NCI-H2171 treated with DMSO at 0.1 percent for 48 hours (cell line): ENCODE measurements at regions not wholly inside any gene's neighbourhood (a gene's known extent, or its start where the extent isn't known, plus 50 kb on each side); places are given as distances from the start of the nearest gene placed in this dataset.

Experiments
- DNase-seq: peaks from one replicate; lab custom pipeline; 2025; lab: John Stamatoyannopoulos, UW

DNA sequence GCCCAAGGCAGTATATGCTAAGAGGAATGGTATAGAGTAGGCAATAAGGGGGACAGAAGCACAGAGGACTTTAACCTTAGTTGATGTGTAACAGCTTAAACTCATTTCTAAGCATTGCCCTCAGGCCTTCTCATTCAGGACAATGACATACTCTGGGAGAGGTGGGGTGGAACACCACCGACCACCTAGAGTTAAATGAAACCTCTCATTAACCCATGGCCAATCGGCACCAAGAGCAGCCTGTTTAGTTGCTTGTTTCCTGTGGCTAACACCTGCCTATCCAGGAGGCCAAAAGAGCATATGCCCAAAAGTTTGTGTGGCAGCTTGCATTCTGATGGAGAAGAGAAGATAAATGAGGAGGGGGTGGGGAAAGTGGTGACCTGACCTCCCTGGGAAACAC lies 50.0 kb downstream of the PABIR2 start:
- DNase-seq = no peak

DNA sequence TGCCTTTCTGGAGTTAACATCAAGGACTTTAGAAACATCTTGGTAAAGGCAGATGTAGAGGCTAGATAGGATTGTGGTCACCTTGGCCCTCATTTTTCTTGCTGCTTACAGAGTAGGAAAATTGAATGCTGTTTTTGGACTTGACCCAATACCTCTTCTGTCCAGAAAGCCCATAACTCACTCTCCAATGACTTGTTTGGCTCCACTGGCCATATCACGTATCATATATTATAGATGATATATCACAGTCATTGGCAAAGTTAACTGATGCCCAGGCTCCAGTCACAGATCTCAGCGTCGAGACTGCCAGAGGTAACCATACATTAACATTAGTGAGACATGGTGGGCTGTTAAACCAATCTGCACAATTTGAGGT lies 50.6 kb downstream of the PABIR2 start:
- DNase-seq = no peak

- no peak for DNase-seq
These were observed 51.2 kb downstream of the PABIR2 start for GRCh38 chrX:134745636-134746409.

DNA sequence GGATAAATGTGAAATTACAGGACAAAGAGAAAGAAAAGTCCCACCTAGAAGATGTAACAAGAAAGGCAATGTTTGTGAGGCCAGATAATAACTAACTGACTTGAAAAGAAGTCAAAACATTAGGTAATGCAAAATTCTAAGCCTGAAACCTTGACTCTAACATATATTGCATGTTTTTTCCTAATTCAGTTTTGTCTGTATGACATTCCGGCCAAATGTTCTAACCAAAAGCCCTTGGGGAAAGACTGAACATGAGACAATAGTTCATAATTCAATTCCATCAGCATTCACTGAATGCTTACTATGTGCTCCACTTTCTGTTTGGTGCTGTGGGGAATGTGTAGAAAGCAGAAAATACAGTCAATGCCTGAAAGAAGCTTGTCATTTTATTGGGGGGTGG lies 53.9 kb downstream of the PABIR2 start:
- DNase-seq = no peak

- no peak for DNase-seq
These were observed 54.4 kb downstream of the PABIR2 start for GRCh38 chrX:134742573-134742972.

DNA sequence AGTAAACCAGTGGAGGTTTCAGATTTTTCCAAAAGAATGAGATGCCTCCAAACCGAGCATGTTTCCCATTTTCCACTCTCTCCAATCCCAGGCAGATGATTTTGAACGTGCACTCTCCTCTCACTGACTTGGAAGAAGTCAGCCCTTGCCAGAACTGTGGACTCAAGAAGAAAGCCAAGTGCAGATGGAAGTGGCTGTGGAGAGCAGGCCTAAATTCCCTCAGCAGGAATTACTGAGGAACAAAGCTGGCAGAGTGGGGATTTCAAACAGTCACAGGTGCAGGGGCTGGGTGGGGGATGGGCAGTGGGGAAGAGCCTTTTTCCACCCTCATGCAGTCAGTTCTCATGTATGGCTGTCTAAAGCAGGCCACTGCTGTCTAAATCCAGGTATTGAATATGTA lies 55.3 kb downstream of the PABIR2 start:
- DNase-seq = peak; percentile 29

DNA sequence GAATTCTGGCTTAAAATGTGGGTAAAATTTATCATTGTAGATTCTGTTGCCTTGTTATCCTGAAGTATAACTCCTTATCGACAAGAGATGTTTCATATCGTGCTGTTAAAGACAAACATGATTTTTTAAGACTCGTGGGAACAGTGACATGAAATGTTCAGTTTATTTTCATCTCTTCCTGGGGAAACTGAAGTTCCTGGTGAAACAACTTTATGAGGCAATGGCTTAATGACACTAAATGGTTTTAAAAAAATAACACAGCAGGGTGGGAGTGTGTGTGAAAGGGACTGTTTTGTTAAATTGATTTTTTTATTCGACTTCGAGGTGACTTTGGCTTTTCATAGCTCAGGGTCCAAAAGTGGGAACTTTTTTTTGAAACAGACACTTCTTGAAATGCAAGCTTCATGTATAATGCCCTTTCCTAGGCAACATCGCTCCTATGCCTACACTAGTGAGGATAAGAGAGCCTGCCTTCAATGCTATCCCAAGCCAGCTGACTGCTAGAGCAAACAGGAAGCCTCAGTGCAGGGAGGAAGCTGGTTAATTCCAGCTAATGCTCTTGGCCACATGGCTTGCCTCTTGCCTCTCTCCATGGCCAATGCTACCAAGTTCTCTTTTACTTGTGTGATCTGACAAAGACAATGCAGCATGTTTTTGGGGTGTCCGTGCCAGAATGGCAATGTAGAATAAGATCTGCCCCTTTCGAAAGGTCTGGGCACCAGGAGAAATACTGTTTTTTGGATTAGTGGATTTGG lies 57.8 kb downstream of the PABIR2 start:
- no peak for DNase-seq

DNA sequence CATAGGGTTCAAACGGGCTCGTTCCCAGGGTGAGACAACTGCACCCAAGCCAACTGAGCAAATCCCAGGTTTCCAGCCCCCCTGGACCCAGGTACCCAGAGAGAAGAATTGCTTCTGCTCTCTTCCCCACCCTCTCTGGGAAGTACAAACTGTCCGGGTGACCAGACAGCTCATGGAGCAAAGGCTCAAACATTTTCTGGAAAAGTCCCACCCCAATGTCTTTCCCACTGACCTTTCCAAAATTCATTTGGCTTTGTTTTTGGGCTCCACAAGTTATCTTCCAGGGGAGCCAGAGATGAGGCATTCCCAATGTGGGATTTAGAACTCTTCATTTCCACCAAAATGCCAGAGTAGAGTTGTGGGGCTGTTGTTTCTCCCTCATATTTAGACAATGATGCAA lies 58.6 kb downstream of the PABIR2 start:
- DNase-seq = no peak

GRCh38 chrX:134737721-134738369 lies 59.2 kb downstream of the PABIR2 start:
- no peak for DNase-seq

DNA sequence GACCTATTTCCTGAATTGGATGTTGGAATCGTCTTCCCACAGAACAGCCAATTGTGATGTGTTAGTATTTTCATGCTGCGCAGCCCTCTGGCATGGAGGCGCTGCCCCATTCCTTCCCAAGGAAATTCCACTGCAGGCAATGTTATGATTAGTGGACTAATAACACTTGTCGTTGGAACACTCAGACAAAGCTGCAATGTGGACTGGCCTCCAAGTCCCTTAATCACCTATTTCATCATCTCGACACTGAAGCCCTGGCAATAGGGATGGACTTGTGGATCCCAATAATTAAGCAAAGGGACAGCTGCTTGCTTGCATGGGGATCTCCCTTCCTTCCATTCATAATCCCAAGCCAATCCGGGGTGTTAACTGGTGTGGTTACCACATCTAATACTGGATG lies 59.9 kb downstream of the PABIR2 start:
- DNase-seq = no peak

- no peak for DNase-seq
These were observed 60.6 kb downstream of the PABIR2 start for GRCh38 chrX:134736356-134736755.

DNA sequence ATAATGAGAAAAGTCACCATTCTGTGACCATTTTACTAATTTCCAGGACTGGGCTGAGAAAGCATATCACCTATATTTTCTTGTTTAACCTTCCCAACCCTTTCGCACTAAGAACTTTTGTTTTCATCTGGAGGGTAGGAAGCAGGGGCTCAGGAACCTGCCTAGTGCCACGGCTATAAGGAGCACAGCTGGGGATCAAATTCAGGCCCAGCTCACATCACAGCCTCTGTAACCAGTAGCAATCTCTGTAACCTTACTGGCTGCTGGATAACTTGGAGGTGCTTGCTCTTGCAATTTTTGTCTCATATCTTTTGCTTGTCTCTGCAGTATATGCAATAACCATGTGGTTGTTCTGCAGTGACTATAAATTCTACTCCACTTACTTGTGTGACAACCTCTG lies 62.0 kb downstream of the PABIR2 start:
- no peak for DNase-seq

DNA sequence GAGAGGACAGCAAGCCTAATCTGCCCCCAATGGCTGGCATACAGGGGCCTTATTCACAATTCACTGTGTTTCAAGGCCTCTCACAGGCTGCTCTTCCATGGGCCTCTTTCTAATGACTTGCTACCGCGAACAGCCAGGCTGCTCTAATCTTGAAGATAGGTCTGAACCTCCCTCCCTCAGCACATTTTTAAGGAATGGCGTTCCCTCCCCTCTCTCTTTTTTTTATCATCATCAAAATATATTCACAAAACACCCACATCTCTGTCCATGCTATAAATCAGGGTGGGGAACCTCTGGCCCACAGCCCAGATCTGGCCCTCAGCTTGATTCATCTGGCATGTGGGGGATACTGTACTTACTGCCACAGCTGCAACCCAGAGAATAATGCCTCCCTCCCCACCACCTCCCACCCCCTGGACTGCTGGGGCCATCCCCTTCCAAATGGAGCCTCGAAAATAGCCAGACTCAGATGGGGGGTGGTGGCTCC lies 62.5 kb downstream of the PABIR2 start:
- DNase-seq = no peak

DNA sequence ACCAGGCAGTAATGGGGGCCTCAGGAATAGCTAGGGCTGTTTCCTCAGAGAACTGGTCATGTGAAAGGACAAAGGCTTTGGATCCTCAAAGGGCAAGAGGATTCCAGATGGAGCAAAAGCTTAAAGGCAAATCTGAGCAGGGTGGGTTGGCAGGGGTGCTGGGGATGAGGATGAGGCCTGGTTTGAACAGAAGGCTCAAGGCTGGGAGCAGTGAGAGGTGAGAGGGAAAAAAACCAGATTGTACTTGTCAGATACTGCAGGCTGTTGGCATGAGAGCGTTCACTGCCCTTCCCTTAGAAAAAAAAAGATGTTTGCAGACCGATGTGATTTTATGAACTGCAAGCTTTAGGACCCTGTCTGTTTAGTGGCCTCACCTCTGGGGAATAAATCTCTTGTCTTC lies 63.4 kb downstream of the PABIR2 start:
- peak; percentile 17 for DNase-seq

DNA sequence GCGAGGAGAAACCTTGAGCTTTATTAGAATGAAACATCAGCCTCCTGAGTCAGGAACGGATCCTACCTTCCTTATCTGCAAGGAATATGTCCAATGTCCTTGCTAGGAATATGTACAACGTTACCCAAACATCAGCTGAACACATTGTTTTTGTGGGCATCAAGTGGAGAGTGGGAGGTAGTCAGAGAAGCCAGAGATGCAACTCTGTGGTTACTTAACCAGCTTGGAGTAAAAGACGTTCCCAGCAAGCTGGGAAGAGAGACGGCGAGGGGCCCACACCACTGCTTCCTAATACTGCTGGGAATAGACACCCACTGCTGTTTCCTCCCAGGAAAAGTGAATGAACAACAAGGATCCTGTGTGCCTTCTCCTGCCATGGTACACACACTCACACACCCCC lies 64.3 kb downstream of the PABIR2 start:
- no peak for DNase-seq

DNA sequence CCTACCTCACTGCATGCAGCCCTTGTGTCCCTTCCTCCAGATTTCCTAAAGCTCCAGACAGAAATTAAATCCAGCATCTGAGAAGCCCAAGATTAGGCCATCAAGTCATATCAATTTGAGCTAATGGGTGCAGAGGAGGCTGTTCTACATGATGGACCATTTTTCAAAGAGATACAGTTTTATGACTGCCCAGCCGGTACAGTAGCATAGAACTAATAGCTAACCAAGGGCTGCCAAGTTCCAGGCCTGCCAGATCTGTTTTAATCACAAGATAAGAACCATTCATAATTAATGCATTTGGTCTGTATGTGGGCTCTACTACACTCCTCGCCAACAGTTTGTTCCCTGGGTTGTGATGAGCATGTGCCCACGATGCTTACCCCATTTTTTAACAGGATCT lies 64.9 kb downstream of the PABIR2 start:
- DNase-seq = no peak

DNA sequence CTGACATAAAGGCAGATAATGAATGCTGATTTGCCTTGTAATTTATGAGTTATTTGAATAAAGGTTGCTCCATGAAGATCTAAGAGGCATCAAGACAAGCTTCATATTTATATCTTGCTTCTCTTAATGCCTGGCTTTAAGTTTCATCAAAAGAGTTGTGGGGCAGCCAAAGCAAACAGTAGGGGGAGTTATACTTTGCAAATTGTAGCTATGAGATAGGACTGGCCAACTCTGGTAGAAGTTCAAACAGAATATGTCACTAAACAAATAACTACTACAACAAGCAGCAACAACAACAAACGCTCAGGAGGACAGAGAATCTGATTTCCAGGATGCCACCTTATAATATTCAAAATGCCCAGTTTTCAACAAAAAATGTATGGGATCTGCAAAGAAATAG lies 69.1 kb upstream of the PLAC1 start:
- no peak for DNase-seq

DNA sequence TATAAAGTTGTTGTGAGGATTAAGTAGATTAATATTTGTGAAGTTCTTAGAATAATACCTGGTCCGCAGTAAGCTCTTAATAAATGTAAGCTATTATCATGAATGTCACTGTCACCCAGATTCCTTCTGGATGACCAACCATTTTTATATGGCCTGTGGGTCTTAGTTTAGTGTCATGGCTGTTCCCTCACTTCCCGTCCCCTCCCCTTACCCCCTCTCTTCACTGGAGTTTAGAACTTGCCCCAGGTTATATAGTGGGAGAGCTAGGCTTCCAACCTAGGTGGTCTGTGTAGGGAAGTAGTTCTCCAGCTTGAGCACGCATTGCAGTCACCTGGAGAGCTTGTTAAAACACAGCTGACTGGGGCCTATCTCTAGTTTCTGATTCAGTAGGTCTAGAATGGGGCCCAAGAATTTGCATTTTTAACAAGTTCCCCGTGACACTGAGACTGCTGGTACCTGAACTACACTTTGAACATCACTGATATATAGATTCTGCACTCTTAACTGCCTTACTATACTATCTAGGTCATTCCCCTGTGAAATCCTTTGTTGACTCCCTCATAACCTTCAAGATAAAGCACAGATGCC lies 66.9 kb upstream of the PLAC1 start:
- DNase-seq = no peak

GRCh38 chrX:134721766-134722532 lies 63.7 kb upstream of the PLAC1 start:
- no peak for DNase-seq

DNA sequence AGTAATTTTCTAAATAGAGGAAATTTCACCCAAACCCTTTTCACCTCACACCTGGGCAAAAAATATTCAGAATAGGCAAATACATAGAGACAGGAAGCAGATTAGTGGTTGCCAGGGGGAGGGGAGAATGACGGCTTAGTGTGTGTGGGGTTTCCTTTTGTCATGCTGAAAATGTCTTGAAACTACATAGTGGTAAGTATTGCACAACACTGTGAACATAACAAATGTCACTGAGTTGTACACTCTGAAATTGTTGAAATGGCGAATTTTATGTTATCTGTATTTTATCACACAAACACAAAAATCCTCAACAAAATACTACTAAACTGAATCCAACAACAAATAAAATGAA lies 60.7 kb upstream of the PLAC1 start:
- DNase-seq = no peak

DNA sequence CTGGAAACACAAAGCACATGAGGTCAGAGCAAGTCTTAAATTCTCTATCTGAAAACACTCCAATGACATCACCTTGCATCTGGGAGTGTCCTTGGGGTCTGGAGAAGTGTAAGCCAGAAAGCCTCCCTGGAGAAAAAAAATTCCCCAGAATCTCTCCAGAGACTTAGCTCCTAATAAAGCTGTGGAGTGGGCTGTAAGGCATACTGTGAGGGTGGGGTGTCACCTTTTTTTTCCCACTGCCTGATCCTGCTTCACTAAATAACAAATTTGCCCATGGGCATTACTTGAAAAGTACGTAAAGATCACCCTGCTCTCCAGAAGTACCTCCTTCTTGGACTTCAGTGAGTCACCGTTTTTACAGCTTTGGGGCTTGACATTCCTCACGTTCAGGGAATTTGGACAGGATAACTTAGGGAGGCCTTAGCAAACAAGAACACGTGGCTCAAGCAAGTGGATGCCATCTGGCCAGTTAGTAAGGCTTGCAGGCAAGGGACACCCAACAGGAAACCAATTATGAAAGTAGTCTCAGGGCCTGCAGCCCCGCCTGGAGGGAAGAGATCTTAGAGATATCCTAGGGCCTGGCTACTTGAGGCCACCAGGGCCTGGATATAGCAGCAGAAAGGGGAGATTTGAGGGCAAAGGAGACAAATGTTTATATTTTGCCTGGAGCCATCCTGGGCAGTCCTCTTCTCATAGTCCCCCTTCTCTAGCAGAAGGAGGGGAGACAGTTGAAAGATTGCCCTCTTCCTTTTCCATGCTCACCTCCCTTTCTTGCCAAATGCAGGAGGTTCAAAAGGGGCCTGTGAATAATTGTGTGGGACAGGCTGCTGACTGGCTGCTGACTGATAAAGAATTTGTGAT lies 60.1 kb upstream of the PLAC1 start:
- peak; percentile 29 for DNase-seq
